ENCODE measurements at regions not wholly inside any gene's neighbourhood (a gene's known extent, or its start where the extent isn't known, plus 50 kb on each side); places are given as distances from the start of the nearest gene placed in this dataset.
"Not testable (repeated sequence)": the region's sequence is repeated elsewhere in the genome, so short reads cannot be mapped to it uniquely, and the experiment has no call there.

DNA sequence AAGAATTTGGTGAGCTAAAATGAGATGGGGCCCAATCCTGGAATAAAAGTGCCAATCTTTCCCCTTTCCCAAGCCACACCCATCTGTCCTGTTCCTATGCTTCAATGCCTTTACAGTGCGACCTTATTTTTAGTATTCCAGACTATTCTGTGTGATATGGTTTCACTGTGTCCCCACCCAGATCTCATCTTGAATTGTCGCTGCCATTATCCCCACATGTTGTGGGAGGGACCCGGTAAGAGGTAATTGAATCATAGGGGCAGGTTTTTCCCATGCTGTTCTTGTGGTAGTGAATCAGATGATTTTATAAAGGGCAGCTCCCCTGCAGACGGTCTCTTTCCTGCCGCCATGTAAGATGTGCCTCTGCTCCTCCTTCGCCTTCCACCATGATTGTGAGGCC, 129.3 kb upstream of the KIF26B start:
- DNase-seq (ENCODE audit: low read depth) = no peak

GRCh38 chr1:245023222-245023621, 131.6 kb upstream of the KIF26B start:
- DNase-seq (ENCODE audit: low read depth) = no peak

- DNase-seq (ENCODE audit: low read depth) = no peak
These were observed 134.8 kb upstream of the KIF26B start for GRCh38 chr1:245019910-245020486.

DNA sequence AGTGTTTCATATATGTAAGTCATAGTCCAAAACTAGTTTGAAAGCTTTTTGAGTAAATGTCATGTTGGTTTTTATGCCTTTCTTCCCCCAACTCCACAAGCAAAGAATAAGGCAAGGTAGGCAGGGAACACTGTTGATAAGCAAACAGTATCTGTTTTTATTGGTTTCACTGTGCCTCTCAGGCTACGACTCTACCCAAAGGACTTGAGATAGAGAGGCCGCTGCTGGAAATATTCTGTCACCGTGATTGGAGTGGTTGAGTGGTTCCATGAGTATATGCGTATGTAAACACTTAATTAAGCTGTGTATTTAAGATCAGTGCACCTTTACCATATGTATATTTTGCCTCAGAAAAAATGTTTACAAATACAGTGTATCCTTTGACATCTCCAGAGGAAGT, 138.1 kb upstream of the KIF26B start:
- no peak for DNase-seq (ENCODE audit: low read depth)

DNA sequence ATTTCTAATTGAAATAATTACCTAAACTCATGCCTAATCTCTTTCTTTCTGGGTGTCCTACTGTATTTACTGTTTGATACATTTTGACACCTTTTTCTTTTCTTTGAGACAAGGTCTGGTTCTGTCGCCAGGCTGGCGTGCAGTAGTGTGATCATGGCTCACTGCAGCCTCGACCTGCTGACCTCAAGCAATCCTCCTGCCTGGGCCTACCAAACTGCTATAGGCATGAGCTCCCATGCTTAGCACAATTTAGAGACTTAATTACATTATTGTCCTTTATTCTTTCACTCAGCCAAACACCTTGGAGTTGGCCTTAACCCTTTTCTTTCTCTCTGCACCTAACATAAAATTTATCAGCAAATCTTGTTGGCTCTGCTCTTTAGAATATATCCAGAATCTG, 139.8 kb upstream of the KIF26B start:
- DNase-seq (ENCODE audit: low read depth) = no peak

DNA sequence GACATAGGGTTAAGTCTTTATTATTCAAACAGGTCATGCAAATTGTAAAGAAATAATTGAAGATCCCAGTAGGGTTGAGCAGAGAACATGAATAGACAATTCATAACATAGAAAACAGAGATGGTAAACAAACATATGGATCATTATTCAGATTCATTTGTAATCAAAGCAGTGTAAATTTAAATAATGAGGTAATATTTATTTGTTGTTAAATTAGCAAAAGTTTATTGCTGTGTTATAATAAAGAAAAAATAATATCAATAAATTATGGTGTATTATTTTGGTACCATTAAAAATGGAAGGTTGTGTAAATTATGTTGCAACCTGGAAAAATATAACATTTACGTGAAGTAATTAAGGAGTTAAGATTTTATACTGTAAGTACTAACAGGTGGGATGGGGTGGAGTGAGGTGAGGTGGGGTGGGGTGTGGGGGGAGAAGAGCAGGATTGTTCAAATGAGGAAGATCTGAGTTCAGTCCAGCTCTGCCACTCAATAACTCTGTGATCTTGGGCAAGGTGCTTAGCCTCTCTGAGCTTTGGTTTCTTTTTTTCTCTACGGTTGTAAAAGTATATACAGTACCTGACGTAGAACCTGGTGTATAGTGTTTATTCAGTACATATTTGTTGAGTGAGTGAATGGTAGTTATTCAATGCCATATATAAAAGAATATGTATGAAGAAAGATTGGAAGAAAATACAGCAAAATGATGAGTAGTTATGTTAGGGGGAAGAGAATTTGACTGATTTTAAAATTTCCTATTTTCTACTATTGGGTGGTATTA, 140.3 kb upstream of the KIF26B start:
- no peak for DNase-seq (ENCODE audit: low read depth)

- no peak for DNase-seq (ENCODE audit: low read depth)
These were observed 144.7 kb upstream of the KIF26B start for GRCh38 chr1:245010018-245010614.

DNA sequence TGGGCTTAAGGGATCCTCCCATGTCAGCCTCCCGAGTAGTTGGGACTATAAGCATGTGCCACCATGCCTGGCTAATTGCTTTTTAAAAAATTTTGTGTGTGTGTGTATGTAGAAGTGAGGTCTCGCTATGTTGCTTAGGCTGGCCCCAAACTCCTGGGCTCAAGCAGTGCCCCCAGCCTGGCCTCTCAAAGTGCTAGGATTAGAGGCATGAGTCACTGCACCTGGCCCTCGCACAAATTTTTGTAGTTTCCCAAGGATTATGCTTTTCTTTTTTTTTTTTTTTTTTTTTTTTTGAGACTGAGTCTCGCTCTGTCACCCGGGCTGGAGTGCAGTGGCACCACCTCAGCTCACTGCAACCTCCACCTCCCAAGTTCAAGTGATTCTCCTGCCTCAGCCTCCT, 144.4 kb upstream of the HNRNPU start:
- DNase-seq (ENCODE audit: low read depth) = no peak

GRCh38 chr1:245007852-245008251, 143.5 kb upstream of the HNRNPU start:
- no peak for DNase-seq (ENCODE audit: low read depth)

- no peak for DNase-seq (ENCODE audit: low read depth)
These were observed 138.9 kb upstream of the HNRNPU start for GRCh38 chr1:245003246-245003645.

GRCh38 chr1:245001252-245001651, 136.9 kb upstream of the HNRNPU start:
- no peak for DNase-seq (ENCODE audit: low read depth)

GRCh38 chr1:245000872-245001188, 136.5 kb upstream of the HNRNPU start:
- DNase-seq (ENCODE audit: low read depth) = no peak

- DNase-seq (ENCODE audit: low read depth) = not testable (repeated sequence)
These were observed 135.3 kb upstream of the HNRNPU start for GRCh38 chr1:244999644-245000043.

DNA sequence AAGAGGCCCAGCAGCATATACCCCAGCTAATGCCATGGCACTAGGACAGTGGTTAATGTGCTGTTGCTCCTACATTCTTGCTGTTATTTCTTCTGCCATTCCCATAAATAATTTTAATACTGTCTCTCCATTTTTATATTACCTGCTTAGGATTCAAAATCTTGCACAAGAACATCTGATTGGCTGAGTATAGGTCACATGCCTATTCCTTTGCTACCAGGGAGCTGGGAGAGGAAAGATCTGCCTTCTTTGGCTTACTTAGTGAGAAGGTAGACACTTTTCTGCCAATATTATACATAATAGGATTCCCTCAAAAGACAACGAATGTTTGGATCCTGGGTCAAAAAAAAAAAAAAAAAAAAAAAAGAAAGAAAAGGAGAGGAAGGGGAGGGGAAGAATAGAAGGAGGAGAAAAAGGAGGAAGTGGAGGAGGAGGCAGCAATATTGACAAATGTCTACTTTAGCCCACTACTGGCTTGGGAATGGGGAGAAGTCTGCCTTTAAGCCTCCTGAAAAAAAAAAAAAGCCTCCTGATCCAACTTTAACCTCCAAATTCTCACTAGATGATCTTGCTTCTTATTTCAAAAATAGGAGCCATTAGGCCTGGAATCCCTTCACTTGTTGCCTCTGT, 134.5 kb upstream of the HNRNPU start:
- no peak for DNase-seq (ENCODE audit: low read depth)

DNA sequence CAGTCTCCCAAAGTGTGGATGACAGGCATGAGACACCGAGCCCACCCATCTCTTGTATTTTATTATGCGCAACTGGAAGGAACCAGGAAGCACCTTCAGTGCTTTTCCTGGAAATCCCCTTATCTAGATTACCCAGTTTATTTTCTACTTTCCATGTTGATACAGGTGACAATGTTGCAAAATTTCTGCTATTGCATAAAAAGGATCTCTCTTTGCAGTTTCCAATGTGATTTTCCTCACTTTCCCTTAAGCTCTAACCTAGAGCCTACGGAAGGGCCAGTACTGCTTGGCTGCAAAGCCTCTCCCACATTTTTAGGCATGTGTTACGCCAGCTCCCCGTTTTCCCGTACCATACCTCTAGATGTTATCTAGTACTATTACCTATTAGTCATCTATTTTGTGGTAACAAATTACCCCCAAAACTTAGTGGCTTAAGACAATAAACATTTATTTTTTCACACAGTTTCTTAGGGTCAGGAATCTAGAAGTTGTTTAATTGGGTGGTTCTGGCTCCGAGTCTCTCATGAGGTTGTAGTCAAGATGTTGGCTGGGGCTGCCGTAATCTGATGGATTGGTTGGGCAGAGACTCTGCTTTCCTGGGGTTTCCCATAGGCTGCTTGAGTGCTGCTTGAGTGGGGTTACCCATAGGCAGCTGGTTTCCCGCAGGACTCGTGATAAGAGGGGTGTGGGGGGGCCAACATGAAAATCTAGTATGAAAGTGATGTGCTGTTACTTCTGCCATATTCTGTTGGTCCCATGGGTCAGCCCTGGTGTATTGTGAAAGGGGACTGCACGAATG, 131.5 kb upstream of the HNRNPU start:
- no peak for DNase-seq (ENCODE audit: low read depth)

DNA sequence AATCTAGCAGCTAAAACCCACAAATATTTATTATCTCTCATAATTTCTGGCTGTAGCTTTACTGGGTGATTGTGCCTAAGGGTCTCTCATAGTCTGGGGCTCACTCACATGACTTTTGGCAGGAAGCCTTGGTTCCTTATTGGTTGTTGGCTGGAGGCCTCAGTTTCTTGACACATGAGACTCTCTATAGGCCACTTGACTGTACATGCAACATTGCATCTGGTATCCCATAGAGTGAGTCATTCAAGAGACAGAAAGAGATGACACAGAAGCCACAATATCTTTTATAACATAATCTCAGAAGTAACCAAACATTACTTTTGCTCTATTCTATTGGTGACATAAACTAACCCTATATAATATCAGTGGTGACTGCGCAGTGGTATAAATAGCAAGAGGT, 128.5 kb upstream of the HNRNPU start:
- peak; percentile 27 for DNase-seq (ENCODE audit: low read depth)

DNA sequence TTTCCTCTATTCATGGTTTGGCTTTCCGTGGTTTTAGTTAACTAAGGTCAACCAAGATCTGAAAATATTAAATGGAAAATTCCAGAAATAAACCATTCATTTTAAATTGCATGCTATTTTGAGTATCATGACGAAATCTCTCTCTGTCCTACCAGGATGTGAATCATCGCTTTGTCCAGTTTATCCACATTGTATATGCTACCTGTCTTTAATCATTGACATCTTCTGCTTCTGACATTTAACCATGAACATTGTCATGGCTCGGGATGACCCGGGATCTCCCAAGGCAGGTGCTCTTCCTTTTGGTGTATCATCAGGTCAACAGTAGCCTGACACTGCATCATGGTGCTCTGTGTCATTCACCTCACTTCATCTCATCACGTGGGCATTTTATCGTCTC, 125.5 kb upstream of the HNRNPU start:
- no peak for DNase-seq (ENCODE audit: low read depth)

GRCh38 chr1:244988521-244988920, 124.2 kb upstream of the HNRNPU start:
- DNase-seq (ENCODE audit: low read depth) = no peak

DNA sequence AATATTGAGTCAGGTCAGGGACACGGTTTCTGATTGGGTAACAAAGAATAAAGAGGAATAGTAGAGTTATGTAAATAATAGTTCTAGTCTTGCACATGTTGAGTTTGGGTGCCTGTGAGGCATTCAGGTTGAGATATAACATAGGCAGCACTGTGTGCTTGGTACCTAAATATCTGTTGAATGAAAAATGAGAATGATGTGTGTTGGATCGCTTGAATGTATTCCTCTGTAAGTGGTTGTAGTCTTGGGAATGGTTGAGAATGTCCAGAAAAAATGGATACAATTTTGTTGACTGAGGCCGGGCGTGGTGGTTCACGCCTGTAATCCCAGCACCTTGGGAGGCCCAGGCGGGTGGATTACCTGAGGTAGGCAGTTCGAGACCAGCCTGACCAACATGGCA, 116.3 kb upstream of the HNRNPU start:
- no peak for DNase-seq (ENCODE audit: low read depth)

DNA sequence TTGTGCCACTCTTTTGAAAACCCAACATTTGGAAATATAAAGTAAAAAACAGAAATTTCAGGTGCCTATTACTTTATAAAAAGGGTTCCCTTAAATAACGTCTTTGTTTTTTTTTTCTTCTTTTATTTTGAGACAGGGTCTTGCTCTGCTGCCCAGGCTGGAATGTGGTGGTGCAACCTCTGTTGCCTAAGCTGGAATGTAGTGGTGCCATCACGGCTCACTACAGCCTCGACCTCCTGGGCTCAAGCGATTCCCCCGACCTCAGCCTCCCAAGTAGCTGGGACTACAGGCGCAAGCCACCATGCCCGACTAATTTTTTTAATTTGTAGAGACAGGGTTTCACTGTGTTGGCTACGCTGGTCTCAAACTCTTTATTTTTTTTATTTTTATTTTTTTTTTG, 110.2 kb upstream of the HNRNPU start:
- DNase-seq (ENCODE audit: low read depth) = no peak

- no peak for DNase-seq (ENCODE audit: low read depth)
These were observed 109.8 kb upstream of the HNRNPU start for GRCh38 chr1:244974106-244974505.

- no peak for DNase-seq (ENCODE audit: low read depth)
These were observed 107.3 kb upstream of the HNRNPU start for GRCh38 chr1:244971552-244972216.
